GM06990 (cell line): ENCODE measurements at regions not wholly inside any gene's neighbourhood (a gene's known extent, or its start where the extent isn't known, plus 50 kb on each side); places are given as distances from the start of the nearest gene placed in this dataset.

Source experiments
- DNase-seq: peaks from one replicate; pipeline ENCODE4 v3.0.0-alpha.2; 2011; ENCODE audit not compliant: insufficient read length; ENCODE audit errors: extremely low read depth
- H3K27me3 ChIP-seq: replicated peaks from 2 replicates; pipeline ENCODE4 v1.6.0; 2011; ENCODE audit warnings: low read length; ENCODE audit not compliant: control insufficient read depth, insufficient read depth
- H3K36me3 ChIP-seq: 2 replicates; pipeline ENCODE4 v1.5.1; 2011; ENCODE audit warnings: low read length; ENCODE audit not compliant: control insufficient read depth, insufficient read depth
- H3K4me3 ChIP-seq: replicated peaks from 2 replicates; pipeline ENCODE4 v1.5.1; 2011; ENCODE audit warnings: low read depth, mild to moderate bottlenecking, control low read depth, low read length
- TF ChIP-seq, protein P1 (sequence below): IDR thresholded peaks from 2 replicates; pipeline ENCODE4 v1.5.1; 2011; ENCODE audit warnings: low read length, control low read depth, mild to moderate bottlenecking, inconsistent platforms; ENCODE audit not compliant: insufficient read depth, poor library complexity, severe bottlenecking

- H3K4me3 ChIP-seq, result no peak overlapping the region
- H3K27me3 ChIP-seq, result no peaks in the 10 kb centered on the region
- no peaks in the 10 kb centered on the region for H3K36me3 ChIP-seq
- TF ChIP-seq, protein P1, sequence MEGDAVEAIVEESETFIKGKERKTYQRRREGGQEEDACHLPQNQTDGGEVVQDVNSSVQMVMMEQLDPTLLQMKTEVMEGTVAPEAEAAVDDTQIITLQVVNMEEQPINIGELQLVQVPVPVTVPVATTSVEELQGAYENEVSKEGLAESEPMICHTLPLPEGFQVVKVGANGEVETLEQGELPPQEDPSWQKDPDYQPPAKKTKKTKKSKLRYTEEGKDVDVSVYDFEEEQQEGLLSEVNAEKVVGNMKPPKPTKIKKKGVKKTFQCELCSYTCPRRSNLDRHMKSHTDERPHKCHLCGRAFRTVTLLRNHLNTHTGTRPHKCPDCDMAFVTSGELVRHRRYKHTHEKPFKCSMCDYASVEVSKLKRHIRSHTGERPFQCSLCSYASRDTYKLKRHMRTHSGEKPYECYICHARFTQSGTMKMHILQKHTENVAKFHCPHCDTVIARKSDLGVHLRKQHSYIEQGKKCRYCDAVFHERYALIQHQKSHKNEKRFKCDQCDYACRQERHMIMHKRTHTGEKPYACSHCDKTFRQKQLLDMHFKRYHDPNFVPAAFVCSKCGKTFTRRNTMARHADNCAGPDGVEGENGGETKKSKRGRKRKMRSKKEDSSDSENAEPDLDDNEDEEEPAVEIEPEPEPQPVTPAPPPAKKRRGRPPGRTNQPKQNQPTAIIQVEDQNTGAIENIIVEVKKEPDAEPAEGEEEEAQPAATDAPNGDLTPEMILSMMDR, result no peak
- DNase-seq, result no peak
These were observed 298.3 kb upstream of the DACH1 start for GRCh38 chr13:72165276-72165675.

DNA sequence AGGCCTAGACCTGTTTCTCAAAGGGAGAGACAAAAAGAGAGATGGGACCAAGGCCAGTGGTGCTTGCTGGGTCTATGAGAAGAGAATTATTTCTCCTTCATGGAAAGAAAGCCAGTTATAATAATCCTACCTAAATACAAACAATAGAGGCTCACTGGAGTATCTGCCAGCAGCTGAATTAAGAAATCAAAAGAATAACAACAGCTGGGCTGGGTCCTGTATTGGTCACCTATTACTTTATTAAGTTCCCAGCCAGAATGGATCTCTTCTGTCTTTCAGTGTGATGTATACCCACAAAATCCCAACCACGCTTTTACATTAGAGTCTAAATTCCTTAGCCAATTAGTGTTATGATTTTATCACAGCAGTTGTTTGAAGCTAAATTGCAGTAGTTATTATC, 297.8 kb upstream of the DACH1 start:
- no peak for DNase-seq
- Histone ChIP-seq H3K36me3 (no peaks in the 10 kb centered on the region), H3K27me3 (no peaks in the 10 kb centered on the region), H3K4me3 (no peak overlapping the region)
- TF ChIP-seq, protein P1, result no peak

DNA sequence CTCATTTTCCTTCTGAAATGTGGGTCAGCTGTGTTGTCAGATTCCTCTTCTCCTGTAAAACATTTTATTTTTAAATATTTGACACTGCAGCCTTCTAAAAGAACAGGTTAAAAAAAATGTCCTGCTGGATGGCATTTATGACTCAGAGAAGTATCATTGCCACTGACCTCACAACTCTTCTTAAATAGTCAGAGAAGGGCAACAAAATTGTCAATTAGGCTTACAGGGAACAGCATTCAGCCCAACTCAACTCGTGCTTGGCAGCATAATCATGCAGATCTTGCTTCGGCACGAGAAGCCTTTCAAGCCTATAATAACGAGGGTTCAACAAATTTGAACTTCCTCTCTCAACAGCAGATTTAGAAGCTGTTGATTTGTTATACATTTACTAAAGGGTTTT, 296.7 kb upstream of the DACH1 start:
- TF ChIP-seq, protein P1, result no peak
- no peak for DNase-seq
- H3K36me3 ChIP-seq, result no peaks in the 10 kb centered on the region
- no peak overlapping the region for H3K4me3 ChIP-seq
- no peaks in the 10 kb centered on the region for H3K27me3 ChIP-seq

DNA sequence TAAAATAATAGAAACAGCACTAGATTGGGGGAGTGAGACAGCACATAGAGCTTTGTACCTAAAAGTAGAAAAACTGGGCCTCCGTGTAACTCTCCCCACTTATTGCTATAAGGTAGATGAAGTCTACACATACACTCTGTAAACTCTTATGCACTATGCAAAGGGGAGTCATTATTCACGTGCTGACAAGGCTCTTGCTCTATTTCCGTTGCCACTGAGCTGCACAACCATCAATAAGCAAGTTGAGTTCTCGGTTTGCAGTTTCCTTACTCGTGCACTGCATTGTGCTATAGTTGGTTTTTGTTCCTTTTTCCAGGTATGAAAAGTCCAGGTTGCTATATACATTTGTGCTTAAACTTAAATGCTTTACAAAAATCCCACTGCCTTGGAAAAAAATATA, 294.0 kb upstream of the DACH1 start:
- Histone ChIP-seq H3K4me3 (no peak overlapping the region), H3K27me3 (no peaks in the 10 kb centered on the region), H3K36me3 (no peaks in the 10 kb centered on the region)
- no peak for DNase-seq
- TF ChIP-seq, protein P1, result no peak

DNA sequence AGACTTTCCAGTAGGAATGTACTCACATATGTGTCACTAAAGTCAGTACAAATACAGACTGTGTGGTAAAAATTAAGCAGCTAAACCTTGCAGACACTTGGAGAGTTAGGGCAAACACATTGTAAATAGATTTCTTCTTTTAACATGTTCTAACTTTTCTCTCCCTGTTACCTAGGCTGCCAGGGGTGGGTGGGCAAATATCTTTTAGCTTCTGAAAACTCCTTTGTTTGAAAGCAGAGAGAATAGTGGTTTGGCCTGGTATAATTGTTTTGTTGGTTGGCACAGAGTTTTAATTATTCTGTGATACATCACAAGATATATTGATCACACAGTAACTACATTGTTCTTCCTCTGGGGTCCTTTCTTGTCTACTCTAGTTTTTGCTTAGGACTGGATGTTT, 289.8 kb upstream of the DACH1 start:
- no peak for DNase-seq
- H3K27me3 ChIP-seq, result no peaks in the 10 kb centered on the region
- H3K36me3 ChIP-seq, result no peaks in the 10 kb centered on the region
- TF ChIP-seq, protein P1, result no peak
- H3K4me3 ChIP-seq, result no peak overlapping the region

- TF ChIP-seq, protein P1, result no peak
- no peak overlapping the region for H3K4me3 ChIP-seq
- DNase-seq, result no peak
- no peaks in the 10 kb centered on the region for H3K36me3 ChIP-seq
- H3K27me3 ChIP-seq, result no peaks in the 10 kb centered on the region
These were observed 286.3 kb upstream of the DACH1 start for GRCh38 chr13:72153272-72153671.
